HG03103 (cell line): ENCODE measurements at regions not wholly inside any gene's neighbourhood (a gene's known extent, or its start where the extent isn't known, plus 50 kb on each side); places are given as distances from the start of the nearest gene placed in this dataset.

Experiments
- ATAC-seq: cut with Tn5 transposase; IDR thresholded peaks from one replicate; pipeline ENCODE4 v1.9.1; 2021; ENCODE audit warnings: low read depth; ENCODE audit not compliant: unreplicated experiment

DNA sequence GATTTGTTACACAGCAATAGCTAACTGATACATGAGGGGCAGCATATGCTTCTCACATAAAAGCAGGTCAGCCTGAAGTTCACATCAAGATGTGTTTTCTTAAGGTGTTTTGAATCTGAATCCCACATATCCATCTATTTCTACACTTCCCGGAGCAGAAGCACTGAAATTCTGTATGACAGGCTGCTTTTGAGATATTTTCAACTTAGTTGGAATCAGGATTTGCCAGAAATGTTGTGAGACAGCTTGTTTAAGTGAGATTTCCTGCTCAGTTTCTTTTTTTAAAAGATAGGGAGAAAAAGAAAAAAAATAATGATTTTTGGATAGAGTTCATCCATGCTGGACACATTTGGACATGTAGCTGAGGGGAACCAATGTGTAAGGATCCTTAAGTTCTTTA, 501.5 kb upstream of the CELF4 start:
- no peak for ATAC-seq

DNA sequence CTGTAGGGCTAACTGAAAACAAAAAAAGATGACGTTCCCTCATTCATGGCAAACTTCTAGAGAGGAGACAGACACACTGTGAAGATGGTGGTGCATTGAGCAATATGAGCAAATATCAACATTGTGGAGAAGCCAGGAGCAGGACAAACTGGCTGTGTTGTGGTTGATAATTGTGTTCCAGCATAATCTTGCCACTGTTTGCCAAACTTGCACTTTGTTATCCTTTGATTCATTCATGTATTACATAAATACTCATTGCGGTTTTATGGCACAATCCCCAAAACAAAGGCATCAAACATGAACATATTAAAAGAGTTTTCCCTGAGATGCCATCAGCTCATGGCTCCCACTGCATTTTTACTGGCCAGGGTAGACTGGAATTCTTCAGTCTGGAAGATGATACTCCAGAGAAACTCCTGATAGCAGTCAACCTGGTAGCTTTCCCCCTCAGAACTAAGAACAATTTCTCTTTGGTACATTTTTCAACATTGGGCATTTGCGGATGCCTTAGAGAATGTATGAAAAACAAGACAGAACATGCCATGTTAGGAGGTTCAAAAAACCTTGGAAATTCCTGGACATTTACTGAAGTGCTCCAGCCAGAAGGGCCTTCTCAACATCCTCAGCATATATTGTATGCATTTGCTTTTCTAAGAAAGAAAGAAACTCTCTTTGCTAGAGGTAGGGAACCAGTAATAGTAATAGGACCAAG, 487.4 kb upstream of the CELF4 start:
- ATAC-seq: no peak

DNA sequence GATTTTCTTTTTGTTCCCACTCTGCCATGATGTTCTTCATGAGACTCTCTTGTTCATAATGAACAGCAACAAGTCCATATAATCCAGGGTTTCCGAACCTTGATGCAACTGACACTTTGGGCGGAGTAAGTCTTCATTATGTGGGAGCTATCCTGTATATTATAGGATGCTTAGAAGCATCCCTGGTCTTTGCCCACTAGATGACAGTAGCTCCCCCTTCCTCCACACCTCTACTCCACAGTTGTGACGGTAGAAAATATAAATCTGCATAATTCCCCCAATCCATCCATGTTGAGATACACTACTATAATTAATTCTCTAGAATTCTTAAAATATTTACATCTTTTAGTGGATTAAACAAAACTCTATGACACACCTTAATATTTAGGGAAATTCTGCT, 482.2 kb upstream of the CELF4 start:
- ATAC-seq: no peak

DNA sequence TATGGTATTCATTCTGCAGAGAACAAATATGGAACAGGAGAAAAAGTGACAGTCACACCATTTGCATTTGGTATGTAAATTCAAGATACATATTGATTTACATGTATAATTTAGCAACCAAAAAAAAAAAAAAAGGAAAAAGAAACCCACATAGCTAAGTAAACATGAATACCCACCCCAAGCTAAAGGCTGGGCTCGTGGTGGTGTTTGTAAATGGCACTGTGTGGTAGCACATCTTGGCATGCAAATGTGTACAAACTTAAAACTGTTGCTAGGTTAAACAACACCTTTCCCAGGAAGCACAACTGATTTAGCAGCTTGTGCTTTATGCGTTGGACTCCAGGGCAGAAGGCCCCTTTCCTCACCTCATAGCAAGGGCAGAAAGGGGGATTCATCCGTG, 481.1 kb upstream of the CELF4 start:
- no peak for ATAC-seq

DNA sequence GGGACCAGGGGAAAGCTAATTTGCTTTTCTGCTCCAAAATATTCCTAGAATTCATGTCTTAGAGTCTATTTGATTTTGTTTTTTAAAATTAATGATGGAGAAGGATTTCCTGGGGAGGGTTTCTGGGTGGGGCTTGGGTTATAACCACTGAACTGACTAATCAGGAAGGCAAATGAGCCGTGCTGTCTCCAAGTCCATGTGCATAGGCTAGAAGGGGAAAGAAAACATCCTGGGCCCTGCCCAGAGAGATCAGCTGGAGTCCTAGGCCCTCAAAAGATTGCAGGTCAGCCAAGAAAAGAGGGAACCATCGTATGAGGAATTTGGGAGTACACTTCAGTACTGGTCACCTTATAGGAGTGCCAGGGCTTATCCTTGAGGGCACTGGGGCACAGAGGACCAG, 480.2 kb upstream of the CELF4 start:
- no peak for ATAC-seq

DNA sequence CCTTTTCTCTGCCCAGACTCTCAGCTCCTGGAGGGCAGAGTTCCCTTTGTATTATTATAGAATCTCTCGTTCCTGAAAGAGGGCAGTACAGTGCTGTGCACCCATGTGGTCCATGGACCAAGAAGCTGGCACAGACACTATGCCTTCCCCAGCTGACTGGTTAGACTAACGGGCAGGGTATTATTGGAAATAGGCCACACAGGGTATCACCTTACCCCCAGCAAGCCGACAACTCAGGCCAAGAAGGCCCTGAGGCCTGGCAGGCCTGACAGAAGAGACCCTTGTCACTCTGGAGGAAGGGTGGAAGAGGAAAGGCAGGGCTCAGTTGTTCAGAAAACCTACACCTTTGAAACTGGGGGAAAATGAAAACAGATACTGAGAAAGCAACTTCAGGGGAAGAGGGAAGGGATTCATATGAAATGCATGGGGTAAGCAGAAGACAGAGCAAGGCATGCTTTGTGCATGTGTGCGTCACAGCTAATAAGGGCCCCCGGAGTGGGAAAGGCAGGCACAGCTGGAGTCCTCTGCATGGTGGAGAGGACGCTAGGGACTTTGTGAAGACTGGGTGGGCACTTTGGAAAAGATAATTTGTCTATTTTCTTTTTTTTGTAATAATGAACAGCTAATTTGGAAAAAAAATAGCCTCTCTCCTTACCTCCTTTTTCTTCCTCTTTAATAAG, 476.8 kb upstream of the CELF4 start:
- no peak for ATAC-seq

DNA sequence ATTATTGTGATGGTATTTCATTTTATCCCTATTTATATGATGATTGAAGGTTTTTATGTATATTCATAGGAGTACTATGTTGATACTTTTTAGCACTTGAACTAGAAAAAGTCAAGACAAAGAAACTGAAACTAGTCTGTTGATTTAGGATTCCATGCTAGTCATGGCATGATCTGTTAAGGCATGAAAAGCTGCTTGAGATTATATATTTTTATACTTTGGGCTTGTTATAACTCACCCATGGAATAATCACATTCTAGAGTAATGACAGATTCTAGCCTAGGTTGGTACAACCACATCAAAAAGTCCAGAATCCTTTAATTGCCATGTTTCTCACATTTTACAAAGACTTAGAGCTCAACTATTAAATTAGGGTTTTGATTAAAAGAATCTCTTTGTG, 472.6 kb upstream of the CELF4 start:
- no peak for ATAC-seq

DNA sequence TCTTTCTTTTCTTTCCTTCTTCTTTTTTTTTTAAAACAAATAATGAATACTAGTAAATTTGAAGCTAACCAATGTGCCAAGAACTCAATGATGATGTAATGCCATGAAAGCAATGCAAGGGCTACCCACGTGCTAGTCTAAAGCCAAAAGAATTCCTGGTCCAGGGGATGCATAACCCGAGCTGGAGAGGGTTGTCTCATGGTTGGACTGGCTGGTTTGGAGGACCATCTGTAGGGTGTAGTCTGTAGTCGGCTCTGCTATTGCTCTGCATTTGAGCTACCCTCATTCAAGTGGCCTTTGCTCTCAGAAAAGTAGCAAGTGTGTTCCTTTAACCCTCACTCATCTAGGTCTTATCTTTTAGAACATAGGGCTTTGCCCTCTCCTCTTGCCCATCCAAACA, 469.6 kb upstream of the CELF4 start:
- ATAC-seq: no peak

DNA sequence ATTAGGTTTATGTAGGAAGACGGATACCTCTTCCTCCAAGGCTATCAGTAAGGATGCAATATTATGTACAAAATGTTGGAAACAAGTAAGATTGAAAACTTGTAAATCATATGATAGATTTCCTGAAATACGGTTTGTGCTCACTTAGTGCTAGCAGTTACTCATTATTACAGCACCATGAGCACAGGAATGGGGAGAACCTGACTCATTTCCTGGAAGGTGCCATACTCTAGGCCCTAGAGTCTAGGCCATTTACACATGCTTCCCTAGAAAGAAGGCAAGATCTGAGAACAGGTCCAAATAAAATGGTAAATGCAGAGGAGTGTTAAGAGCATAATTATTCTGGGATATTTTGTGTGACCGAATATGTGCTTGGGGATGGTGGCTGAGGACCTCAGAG, 467.7 kb upstream of the CELF4 start:
- no peak for ATAC-seq

DNA sequence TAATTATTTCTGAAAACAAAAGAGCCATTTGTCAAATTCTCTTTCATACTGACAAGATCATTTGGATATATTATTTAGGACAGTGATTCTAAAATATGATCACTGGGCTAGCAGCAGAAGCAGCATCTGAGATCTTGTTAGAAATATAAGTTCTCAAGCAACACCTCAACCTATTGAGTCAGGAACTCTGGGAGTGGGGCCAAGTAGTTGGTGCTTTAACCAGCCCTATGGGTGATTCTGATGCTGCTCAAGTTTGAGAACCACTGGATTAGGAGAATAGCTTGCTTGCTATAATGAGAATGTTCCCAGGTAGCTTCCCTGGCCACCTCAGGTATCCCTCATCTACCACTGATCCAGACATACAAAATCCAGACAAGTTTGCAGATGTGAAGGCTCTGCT, 466.9 kb upstream of the CELF4 start:
- no peak for ATAC-seq

DNA sequence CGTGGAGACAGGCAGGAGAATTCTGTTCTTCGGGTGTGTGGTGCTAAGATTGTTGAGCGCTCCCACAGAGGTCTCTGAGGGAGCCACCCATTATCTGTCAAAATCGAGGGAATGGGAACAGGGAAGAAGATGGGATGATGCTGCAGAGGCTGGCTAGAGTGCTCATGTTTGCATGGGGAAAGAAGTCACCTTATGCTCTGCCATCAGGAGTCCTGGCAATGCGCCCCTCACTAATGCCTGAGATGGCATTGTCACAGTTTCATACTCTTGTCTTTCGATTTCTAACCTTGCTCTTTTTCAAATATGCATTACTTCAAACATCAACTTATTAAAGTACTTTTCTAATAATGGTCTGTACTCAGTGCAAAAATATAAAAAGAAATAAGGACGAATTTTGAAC, 463.3 kb upstream of the CELF4 start:
- no peak for ATAC-seq

DNA sequence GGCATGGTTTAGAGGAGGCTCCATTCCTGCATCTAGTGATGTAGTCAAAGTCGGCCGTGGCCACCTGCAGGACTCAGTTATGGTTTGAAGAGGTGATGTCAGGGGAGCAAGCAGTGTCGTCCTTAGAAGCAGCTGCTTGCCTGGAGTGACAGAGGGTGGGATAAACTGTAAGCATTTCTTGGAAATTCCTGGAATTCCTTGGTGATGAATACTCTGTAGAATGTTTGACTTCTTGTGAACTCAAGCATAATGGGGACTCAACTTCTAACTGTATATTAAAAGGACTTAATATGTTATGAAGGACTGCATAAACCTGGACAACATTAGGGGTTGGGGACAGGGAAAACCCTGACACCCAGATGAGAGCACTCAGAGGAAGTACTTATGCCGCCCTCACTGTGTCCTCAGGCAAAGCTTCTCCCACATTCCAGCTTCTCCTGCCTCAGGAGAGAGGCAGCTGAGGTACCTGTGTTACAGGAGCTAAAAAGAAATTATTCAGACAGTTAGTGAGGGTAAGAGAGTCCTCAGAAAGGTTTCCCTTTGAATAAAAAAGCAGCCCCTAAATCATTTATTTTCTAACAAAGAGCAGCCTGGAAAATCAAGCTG, 459.9 kb upstream of the CELF4 start:
- ATAC-seq: no peak

DNA sequence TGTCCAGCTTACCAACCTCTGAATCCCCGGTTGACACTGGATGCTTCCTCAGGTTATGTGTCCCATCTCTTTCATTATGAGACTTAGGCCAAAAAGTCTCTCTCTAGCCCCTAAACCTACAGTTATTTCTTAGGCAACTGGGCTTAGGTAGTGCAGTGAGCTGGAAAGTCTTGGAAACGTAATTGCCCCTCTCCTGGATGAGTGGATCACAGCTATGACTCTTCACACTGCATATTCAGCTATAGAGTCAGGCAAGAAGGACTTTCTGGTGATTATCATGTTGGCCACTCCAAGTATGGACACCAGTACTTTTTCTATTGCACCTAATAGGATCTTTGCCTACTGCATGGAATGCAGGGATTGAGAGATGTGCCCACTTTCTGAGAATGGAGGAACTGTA, 458.3 kb upstream of the CELF4 start:
- ATAC-seq: no peak

DNA sequence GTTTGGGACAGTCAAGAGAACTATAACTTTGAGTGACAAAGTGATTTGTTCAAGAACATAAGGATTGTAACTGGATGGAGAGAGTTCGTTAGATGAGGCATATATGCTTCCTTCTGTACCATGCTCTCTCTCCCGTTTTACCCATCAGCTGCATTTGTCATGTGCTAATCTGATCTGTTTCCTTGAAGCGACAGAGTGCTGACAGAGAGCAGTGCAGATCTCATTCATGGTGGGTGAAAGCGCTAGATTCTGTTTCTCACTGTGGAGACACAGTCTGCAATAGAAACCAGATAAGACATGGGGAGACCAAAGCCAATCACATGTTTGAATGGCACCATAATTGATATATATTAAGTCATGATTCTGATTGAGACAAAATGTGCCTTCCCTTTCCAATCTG, 456.6 kb upstream of the CELF4 start:
- no peak for ATAC-seq

DNA sequence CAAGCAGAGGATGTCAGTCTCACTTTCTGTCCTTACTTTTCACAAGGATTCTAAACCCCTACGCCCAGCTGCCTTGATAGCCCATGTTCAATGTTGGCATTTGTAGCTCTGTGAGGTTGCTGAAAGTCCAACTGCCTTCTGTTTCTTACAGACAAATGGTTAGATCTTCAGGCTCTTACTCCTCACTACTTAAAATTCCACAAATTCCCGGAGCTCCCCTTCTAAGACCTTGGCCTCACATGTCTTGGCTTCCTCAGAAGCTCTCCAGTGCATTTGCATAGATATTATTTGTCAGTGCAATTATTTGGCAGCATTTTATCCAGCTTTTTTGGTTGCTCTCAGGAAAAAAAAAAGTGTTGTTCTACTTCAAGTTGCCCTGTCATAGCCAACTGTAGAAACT, 453.7 kb upstream of the CELF4 start:
- ATAC-seq: no peak

DNA sequence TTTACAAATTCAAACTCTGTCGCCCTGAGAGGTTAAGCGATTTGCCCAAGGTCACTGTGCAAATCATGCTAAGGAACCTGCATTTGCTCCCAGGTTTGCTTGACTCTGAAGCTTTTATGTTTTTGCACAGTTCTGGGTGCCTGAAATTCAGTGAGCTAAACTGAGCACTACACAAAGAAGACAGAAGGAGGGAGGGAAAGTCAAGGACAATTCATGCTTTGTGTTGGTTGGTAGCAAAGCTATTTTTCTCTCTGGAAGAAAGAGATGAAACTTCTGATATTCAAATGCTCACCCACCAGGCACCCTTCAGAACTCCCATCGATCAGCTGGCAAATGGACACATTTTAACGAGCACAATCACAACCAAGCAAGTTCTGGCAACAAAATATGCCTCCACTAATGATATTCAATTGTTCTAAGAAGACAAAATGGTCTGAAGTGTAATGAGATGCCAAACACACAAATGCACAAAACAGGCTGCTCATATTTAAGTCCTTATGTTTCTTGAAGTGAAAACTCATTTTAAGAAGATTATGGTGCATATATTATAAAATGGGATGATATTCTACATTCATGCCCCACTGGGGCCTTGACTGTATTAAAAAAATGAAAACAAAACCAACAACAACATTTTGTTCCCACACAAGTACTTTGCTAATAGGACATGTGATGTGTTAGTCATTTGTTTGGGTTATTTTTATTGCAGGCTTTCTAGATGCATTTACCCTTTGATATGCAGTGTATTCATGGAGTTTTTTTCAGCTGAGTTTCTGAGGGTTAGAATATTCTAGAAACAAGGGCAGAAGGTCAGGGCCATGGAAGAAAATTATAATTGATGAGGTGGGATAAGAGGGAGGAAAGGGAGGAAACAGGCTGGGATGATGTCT, 445.6 kb upstream of the CELF4 start:
- ATAC-seq: no peak

DNA sequence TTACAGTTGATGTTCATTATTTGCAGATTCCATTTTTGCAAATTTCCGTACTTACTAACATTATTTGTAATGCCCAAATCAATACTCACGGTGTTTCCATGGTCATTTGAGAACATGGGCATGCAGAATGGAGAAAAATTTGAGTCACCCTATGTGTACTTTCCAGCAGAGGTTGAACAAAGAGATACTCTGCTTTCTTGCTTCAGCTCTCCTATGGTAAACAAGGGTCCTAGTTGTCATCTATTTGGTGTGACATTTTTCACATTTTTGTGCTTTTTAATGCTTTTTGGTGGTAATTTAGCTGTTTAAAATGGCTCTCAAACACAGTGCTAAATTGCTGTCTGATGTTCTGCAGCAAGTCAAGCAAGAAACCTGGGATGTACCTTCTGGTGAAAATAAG, 444.4 kb upstream of the CELF4 start:
- ATAC-seq: no peak

DNA sequence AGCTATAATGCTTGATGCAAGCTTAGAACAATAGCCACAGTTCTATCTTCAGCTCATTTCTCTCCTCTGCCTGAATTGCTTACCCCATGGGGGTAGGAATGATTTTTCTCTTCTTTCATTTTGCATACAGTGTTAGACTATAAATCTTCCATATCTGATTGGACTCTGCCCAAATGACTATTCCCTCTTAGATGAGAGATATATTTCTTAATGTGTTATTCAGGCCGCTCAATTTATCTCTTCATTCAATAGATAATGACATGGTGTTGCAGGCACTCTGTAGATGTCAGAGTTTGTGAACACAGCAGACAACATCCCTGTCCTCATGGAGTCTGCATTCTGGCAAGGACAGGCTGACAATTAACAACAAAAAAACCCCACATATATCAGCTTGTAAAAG, 443.7 kb upstream of the CELF4 start:
- ATAC-seq: no peak

DNA sequence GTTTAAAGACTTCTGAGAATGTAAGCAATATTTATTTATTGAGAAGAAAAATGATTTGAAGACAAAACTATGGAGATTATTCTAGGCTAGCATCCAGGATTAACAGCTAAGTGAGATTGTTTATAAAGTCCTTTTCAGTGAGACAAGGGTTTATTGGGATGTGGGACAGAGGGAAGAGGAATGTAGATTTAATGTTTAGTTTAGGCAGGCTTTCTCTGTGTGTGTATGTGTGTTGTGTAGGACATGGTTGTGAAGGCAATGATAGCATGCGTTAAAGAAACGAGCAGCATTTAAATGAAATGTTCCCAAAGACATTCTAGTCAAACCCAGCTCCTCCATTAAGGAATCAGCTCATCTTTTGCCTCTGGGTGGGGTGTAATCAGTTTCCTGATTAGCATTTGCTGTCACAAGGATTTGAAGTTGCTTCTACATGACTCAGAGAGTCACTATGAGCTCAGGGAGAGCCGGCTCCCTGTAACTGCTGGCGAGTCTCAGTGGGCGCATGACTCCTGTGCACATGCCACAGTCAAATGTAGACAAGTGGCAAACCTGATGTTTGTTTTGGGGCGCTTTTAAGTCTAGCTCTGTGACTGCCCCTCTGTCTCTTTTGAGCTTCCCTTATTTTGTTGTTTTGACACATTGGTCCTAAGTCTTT, 442.2 kb upstream of the CELF4 start:
- no peak for ATAC-seq

DNA sequence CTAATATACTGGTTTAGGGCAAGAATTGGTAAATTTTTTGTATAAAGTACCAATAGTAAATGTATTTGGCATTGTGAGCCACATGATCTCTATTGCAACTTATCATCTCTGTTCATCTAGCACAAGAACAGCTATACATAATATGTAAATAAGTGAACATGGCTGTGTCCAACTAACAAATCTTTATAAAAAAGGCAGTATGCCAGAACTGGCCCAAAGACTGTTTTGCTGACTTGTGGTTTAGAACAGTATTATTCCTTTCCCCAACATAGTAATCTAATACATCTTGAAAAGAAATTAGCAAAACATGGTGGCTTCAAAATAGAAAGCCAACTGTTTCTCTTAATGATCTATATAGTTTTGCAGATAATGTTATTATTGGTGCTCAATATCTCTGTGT, 441.4 kb upstream of the CELF4 start:
- no peak for ATAC-seq

DNA sequence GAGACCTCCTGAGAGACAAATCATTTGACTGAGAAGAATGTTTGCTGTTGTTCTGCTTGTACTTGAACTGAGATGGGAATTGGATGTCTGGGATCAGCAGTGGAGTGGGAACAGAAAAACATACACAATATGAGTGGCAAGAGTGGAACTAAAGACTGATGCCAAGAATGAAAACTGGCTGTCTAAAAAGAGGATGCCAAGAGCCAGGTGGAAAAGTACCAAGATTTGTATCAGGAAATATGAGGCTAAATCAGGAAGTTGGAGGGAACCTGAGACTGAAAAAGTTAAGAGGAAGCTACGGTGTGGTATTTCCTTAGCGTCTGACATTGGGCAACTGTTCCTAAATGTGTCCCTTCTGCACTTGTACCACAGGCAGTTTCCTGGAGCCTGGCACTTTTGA, 440.9 kb upstream of the CELF4 start:
- ATAC-seq: no peak
